Stimulated activated CD8-positive, alpha-beta memory T cell treated with anti-CD3 and anti-CD28 coated beads, Interleukin-12 subunit alpha, Interleukin-12 subunit beta, amount 100 ng/mL, for 4 hours (primary cell): ENCODE measurements at regions not wholly inside any gene's neighbourhood (a gene's known extent, or its start where the extent isn't known, plus 50 kb on each side); places are given as distances from the start of the nearest gene placed in this dataset.

Source experiments
- DNase-seq: peaks from one replicate; pipeline ENCODE4 v3.0.0-alpha.2; 2020; ENCODE audit warnings: low read depth

DNA sequence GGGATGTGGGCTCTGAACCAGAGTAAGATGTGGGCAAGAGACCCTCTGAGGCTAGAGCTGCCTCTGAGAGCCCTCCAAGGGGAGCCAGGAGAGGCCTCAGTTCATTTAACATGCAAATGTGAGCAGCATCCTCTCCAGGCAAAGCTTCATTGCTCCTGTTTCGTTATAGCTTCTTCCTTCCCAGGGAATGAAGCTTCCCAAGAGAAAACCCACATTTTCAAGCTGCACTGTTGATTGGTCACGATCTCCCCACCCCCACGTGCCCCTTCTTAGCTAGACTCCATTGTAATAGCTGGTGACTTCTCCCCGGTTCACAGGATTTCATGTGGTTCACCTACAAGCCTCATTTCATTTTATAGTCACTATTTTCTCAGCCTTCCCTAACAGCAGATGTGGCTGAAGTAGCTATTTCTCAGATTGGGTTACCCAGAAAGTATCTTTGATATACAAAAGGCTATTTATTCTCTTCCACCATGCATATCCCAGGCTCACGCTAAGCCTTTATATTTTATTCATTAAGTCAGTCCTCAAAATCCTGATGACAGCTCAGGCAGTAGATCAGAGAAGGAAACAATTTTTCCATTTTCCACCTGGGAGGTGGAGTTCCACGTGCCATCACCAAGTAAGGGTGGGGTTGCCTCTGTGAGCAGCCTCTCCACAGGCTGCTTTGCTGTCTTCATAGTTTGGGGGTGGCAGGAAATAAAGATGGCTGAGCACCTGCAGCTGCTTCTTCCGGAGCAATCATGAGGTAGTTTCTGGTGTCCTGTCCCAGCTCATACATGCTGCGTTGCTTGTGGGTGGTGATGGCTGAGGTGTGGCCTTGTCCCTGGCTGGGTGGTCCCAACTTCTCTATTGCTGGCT lies 178.3 kb upstream of the RAB4A start:
- no peak for DNase-seq

DNA sequence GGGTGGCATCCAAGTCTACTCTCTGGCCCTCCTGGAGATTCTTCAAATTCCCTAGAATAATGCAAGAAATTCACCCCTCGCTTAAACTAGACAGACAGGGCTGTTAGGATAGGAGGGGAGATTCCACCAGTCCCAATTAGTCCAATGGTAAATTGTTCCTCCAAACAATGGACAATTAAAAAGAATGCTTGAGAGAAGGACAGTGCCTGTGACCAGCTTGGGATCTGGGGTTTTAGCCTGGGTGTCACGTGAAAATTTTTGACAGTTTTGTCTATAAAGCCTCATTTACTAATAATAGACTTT lies 177.7 kb upstream of the RAB4A start:
- DNase-seq: no peak

DNA sequence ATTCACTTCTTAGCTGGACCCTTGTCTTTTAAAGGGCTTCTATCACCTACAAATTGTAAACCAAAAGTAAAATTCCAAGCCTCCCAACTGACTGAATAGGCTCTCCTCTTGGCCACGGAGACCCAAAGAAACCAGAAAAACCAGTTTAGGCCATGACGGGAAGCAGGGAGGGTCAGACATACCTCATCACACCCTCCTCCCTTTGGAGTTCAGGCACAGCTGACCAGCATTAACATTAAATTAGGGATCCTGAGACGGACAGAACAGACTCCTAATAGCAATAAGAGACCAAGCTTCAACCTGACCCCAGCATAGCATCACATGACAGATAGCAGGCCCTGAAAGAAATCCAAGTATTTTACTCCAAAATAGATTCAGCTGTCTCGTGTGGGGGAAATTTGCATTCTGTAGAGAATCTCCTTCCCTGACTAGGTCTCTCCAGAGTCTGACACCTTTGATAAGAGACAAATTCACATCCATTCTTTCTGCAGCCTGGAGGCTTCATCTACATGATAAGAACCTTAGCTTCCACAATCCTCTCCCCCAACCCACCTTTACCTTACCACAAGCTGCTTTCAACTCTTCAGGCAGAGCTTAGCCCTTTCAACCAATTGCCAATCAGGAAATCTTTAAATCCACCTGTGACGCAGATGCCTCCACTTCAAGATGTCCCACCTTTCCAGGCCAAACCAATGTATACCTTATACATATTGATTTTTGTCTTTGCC lies 177.1 kb upstream of the RAB4A start:
- DNase-seq: no peak

DNA sequence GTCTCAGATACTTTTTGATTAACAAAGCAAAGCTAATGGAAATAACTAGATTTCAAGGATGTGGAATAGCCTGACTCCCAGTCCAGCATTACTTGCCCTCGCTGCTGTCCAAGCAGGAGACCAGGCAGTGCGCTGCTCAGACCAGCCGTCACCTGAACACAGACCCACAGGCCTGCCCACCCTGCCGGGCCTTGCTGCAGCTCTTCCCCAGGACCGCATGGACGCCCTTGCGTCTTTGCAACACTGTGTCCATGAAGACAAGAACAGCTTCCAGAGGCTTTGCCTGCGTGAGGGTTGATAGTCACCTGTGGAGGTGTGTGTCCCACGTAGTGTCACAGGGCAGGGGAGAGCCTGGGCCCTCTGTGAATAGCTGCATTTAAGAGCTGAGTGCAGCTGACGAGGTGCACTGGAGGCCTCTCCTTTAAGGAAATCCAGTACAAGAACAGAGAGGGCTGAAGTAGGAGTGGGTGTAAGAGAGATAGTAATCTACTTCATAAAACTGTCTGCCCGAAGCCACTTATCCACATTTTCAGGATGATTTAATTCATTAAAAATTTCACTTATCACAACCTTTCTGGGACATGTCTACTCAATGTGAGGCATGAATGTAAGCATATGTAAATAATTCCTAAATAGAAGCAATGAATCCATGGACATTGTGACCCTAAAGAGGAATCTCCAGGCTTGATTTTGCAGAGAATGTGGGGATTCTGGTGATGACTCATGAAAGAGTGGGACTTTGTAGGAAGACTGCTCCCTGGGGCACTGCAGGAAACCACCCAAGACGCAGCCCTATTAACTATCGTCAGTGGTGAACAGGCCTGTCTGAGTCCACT lies 176.2 kb upstream of the RAB4A start:
- DNase-seq: no peak

DNA sequence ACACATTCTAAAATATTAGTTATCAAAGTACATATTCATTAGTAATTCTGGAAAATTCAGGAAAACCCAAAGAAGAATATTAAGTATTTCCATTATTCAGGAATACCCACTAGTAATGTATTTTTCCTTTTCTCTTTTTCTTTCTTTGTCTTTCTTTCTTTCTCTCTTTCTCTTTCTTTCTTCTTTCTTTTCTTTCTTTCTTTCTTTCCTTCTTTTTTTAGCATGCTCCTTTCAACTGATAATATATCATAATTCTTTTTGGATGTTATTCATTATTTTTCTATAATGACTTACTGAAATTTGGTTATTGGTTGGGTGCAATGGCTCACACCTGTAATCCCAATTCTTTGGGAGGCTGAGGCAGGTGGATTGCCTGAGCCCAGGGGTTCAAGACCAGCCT lies 175.6 kb upstream of the RAB4A start:
- no peak for DNase-seq

DNA sequence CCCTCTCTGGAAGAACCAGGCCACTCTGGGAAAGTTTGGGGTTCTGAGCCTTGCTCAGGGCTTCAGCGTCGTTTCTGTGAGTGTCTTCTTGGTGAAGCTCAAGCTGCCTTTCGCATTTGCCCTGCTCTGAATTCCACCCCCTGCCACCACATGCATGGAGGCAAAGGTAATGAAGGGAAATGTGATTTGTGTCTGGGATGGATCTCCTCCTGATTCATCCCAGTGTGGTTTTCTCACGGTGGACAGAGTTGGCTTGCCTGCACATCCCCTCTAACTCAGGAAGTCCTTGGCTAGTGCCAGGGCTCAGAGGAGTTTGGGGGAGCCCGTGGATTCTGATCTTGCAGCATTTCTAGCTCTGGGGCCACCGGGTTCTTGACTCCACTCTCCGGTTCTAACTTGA lies 173.6 kb upstream of the RAB4A start:
- no peak for DNase-seq

DNA sequence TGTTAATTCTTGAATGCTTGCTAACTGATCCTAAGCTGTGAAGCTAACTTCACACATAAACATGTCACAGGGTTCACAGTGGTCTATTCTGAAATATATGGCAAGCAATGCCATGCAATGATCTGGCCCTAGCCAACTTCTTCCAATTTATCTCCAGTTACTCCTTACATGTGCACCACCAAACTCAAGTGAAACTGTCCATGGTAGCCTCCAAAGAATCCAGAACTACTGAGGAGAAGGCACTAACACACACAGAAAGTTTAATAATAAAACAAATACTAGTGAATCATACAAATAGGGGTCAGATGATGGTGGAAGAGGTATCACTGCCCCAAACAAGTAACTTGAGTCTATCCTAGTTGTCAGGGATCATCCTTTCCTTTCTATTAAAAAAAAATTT lies 172.6 kb upstream of the RAB4A start:
- no peak for DNase-seq

DNA sequence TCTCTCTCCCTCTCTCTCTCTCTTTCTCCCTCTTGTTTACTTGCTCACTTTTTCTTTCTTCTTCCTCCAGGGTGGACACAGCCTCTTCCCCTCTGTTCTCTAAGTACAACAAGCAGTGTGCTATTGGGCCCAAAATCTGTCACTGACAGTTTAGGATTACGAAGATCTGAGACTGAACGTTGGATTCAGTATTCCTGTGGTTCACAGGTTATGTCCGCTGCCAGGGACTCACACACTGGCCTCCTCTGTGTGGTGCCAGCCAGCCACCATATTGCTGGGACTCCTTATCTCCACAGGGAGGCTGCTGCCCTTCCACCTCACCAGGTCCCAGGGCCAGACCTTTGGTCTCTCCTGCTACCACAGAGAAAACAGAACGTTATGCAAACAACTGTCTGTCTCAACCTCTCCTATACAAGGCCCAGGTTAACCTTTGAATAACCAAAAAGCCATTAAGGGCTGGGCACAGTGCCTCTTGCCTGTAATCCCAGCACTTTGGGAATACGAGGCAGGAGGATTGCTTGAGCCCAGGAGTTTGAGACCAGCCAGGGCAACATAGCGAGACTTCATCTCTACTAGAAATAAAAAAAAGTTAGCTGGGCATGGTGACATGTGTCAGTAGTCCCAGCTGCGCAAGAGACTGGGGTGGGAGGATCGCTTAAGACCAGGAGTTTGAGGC lies 171.9 kb upstream of the RAB4A start:
- DNase-seq: no peak

DNA sequence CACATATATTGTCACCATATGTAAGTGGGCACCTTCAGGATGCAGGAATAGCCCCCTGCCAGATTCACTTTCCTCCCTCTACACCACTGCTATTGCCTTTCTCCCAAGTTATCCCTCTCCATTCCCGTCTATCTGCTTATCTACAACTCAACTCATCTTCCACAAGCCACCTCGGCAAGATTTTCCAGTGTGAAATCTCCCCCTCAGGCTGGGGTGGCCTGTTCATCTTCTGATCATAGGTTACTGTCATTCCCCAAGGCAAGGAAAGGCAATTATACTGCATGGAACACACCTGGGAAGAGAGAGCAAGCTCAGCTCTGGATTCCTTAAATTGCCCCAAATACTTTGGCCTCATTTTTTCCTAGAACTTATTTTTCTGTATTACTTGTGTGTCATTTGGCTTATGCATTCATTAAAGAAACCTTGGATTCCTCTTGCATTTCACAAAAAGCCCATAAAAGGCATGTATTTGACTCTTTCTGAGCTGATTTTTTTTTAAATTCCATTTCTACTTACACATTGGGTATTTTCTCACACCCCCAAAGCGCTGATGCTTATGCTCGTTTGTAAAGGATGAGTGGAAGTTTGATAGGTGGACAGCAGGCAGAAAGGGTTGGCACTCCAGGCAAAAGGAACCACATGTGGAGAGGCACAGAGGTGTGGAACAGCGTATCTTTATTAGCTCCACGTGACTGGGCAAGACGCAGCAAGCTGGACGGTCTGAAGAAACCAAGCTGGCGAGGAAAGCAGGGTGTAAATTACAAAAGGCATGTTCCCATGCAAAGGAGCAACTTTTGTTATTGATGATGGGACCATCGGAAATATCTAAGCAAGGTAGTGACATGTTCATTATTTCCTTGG lies 169.7 kb upstream of the RAB4A start:
- no peak for DNase-seq

DNA sequence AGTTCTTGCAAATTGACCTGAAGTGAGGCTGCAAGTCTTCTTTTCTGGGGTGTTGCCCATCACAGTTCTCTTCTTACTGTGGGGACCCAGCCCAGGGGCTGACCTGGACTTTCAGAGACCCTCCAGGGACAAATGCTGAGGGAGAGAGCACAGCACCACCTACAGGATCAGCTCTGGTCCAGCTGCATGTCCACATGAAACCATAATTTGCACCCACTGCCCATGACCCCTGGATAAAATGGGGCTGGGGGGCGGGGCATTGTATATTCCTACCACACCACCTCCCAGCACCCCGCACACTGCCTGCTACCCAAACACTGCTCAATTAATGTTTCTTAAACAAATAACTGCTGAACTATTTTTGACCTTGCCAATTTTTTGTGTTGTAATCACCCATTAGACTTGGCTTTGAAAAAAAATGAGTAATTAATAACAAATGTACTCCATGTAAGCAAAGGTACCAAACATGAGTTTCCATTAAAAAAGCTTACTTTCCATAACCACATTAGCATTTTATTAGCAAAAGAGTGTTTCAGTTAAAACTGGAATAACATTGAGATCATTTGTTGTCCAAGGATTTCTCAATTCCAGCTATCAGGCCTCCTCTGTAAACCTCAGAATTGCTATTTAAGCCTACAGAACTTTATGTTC lies 168.0 kb upstream of the RAB4A start:
- DNase-seq: no peak

DNA sequence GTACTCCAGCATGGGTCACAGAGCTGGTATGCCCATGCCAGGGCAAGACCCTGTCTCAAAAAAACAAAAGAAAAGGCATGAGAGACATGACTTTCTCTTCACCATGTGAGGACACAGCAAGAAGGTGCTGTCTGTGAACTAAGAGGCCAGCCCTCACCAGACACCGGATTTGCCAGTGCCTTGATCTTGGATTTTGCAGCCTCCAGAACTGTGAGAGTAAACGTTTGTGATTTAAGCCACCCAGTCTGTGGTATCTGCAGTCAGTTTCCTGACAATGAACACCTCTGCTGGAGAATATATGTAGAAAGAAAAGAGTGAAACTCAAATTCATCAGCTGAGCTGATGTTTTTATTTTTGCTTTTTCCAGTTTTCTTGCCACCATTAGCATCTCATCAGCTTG lies 166.3 kb upstream of the RAB4A start:
- DNase-seq: no peak

DNA sequence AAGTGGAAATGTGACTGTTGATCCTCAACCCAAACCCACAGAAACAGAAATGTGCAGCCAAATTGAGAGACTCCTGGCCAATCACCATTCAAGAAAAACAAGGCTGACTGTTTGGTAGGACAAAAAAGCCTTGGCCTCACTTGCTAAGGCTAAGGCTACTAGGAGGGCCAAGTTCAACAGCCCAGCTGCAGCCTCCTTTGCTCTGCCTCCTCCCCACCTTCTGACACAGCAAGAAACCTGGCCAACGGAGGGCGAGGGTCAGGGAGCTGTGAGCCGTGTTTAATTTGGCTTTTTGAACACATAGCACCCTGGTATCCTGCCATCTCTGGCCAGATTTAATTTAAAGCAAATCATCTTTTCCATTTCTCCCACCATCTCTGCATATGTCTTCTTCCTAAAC lies 165.8 kb upstream of the RAB4A start:
- DNase-seq: no peak

DNA sequence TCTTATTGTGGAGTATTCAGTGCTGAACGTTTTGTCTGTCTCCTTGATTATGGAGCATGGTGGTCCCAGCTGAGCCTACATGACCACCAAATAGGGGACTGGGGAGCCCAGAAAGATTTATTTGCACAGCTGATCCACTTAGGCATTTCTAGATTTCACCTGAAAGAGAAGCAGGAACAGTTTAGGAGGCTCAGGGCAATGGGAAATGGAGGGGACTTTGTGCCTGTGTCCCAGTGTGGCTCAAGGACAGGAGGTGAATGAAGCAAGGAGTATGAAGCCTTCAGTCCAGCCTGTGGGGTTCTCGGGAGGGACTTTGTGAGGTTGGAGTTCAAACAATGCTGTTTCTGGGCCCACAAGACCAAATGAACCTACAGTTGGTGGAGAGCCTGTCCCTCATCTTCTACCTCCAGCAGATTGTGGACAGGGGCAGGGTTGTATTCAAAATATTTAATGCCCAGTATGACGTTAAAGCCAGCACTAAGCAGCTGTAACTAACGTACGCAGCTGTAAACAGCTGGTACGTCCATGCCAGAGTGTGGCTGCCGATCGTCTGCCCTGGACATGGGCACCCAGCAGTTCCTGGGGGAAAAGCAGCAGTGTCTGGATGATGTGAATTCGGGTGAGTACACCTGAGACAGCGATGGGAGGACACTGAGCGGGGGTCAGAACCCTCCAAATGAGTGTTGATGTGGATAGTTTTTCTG lies 164.9 kb upstream of the RAB4A start:
- no peak for DNase-seq

DNA sequence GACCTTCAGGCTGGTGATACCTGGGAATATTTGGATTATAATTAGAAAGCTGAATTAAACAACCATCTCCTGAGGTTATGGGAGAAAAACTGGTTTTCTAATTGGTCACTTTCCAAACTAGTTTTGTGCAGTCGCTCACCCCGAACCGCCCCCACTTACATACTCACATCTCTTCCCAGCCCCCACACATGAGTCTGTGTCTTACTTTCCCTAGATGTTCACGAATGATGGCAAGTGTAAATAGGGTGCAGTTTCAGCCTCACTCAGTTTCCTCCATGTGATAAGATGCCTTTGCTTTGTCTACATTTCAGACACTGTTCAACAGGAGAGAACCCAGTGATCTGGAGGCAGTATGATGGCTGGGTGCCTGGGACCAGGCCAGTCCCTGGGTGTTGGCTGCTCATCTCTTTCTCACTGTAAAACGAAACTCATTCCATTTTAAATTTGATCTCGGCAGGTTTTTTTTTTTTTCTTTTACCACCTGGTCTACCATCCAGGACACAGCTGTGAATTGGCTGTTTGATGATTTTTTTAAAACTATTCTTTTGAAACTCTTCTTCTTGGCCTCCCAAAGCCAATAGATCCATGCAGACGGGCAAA lies 164.3 kb upstream of the RAB4A start:
- no peak for DNase-seq

DNA sequence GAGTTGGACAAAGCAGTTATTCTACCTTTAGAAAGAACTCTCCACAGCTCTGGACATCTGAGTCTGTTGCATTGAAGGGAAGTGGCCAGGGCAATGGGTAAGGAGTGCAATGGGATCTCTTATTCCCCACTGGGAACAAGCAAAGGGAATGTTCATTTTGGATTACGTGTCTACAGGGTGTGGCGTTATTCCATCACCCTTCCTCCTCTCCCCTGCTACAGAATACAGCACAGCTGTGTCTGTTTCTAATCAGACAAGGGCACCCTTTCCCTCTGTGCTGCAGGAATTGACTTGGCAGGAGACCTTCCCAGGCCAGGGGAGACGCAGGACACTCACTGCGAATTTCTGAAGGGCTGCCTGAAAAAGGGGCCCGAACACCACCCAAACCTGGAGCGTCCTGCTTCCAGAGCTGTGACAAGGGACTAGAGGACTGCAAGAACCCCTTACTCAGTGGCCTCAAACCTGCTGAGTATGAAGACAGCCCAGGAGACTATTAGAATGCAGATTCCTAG lies 163.6 kb upstream of the RAB4A start:
- DNase-seq: no peak

DNA sequence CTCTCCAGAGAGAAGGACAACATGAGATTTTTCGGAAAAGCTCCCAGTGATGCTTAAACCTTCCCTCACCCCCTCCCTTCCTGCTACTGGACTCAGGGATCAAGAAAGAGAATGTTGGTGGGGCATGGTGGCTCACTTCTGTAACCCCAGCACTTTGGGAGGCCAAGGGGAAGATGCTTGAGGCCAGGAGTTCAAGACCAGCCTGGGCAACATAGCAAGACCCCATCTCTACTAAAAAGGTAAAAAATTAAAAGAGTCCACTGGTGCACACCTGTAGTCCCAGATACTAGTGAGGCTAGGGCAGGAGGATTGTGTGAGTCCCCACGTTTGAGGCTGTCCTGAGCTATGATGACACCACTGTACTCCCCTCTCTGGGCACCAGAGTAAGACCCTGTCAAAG lies 162.9 kb upstream of the RAB4A start:
- DNase-seq: no peak

DNA sequence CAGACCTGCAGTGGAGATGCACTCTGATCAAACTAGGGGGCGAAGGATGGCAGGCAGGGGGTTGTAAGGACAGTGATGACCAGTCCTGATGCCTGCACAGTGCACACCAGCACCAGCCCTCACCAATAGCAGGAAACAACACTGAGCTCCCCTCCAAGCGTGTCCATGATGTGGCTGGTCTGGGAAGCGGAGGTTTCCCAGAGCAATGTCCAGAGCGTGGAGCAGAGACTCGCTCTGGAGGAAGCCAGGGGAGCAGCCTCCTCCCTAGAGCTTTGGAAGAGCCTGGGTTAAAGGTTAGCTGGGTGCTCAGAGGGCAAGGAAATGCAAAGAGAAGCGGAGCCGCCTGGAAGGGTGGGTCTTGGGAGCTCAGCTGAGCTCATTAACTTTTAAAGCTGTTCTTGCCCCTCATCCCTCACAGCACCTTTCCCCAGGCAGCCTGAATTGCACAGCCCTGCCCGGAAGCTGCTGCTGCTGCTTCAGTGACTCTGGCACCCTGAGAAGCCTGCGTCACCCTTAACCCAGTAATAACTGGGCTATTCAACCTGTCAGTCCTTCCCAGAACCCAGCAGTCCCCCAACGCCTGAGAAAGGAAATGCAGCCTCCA lies 162.2 kb upstream of the RAB4A start:
- DNase-seq: no peak

DNA sequence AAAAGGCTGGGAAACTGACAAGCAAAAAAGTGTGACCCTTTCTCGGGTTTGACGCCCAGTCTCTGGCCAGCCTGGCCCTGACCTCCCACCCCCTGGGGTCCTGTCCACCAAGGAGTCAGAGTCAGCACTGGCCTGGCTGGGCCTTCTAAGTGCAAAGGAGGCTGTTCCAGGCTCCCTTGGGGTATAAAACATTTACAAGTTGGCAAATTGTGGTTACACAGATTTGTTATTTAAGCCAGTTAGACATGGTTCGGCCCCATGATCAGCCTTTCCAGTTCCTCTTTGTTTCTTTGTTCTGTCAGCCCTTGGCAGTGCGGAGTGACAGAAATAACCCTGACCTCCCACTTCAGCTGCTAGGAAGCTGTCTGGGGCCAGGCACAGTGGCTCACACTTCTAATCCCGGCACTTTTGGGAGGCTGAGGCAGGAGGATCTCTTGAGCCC lies 161.6 kb upstream of the RAB4A start:
- DNase-seq: no peak

DNA sequence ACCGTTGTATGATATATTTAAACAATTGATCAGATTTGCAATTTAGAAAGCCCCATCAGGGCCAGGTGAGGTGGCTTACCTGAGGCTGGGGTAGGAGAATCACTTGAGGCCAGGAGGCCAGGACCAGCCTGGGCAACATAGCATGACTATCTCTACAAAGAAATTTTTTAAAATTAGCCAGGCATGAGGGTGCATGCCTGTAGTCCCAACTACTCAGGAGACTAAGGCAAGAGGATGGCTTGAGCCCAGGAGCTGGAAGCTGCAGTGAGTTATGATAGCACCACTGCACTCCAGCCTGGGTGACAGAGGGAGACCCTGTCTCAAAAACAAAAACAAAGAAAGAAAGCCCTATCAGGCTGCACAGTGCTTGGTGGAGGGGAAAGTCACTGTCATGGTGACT lies 159.9 kb upstream of the RAB4A start:
- DNase-seq: no peak
